ENCODE measurements at regions not wholly inside any gene's neighbourhood (a gene's known extent, or its start where the extent isn't known, plus 50 kb on each side); places are given as distances from the start of the nearest gene placed in this dataset.

DNA sequence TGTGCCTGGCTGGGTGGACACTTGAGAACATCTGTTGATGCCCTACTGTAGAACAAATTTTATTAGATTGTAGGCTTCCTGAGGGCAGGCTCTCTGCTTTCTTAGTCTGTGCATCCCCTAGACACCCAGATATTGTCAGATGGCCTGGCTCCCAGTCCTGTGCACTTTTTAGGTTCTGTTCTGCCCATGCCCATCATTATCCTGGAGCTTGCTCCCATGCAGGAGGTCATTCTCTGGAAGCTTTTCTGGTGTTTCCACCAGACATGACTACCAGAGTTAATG, 213.3 kb downstream of the MYCN start (continued):
- TF ChIP-seq KDM5A (IDR thresholded peaks at IDR 0.05; ENCODE audit: low read length): no peak

All from H1 (cell line).